ENCODE measurements at regions not wholly inside any gene's neighbourhood (a gene's known extent, or its start where the extent isn't known, plus 50 kb on each side); places are given as distances from the start of the nearest gene placed in this dataset.

GRCh38 chr5:88483964-88484672 is 215.5 kb upstream of the TMEM161B start:
- H2AK9ac ChIP-seq (replicated peaks; ENCODE audit: low read depth, low read length, poor library complexity), result no peak overlapping the region
- no peak overlapping the region for H4K8ac ChIP-seq (ENCODE audit: low read depth in 2 of 2, low read length in 2 of 2)
- no peak overlapping the region for H3K27ac ChIP-seq (ENCODE audit: insufficient read depth, low read length)
- H4K91ac ChIP-seq (ENCODE audit: insufficient read depth, low read depth, low read length), result no peak overlapping the region
- BruUV-seq (replicated peaks), result no TSS peak
- no peaks in the 10 kb centered on the region for H3K27me3 ChIP-seq (ENCODE audit: control insufficient read depth, insufficient read depth, low read length)
- H3K79me1 ChIP-seq (ENCODE audit: low read depth in 1 of 2, low read length in 2 of 2), result no peaks in the 10 kb centered on the region
- H2BK120ac ChIP-seq (ENCODE audit: low read depth, low read length), result no peak overlapping the region
- dilution Hi-C loops (cut with HindIII; ENCODE audit: low sequenced_read_pairs, unreplicated experiment) (no loop called here), intact Hi-C loops (cut with micrococcal nuclease) (no loop called here), in situ Hi-C loops (cut with MboI; ENCODE audit: low sequenced_read_pairs) (no loop called here)
- H4K20me1 ChIP-seq (ENCODE audit: insufficient read depth, low read length), result no peaks in the 10 kb centered on the region
- H3K18ac ChIP-seq (ENCODE audit: low read depth, low read length), result no peak overlapping the region
- no peak overlapping the region for H2BK5ac ChIP-seq (ENCODE audit: low read depth, low read length, poor library complexity, severe bottlenecking)
- no peak for DNase-seq
- no peaks in the 10 kb centered on the region for H3K36me3 ChIP-seq (ENCODE audit: control insufficient read depth, insufficient read depth, low read length)
- no peak overlapping the region for H2BK20ac ChIP-seq (ENCODE audit: low read depth, low read length)
- no peaks in the 10 kb centered on the region for H3K4me1 ChIP-seq (ENCODE audit: control insufficient read depth, insufficient read depth, low read length)
- ATAC-seq (ENCODE audit: low read depth), result no peak
- no CpG with 5 or more reads among the region's 10 CpGs for WGBS, 2 experiments (ENCODE audit: extremely low coverage in 2 of 2, insufficient read length in 1 of 2)
- H3K4me3 ChIP-seq (ENCODE audit: insufficient read depth, low read depth, low read length), result no peak overlapping the region
- no peak overlapping the region for H3K4me2 ChIP-seq (ENCODE audit: low read depth, low read length)
- CTCF ChIA-PET, result no interaction called here
- TF ChIP-seq MAZ (IDR thresholded peaks at IDR 0.05; ENCODE audit: borderline replicate concordance, low read depth, low read length) (no peak), NFE2L2 (IDR thresholded peaks at IDR 0.05; ENCODE audit: low read depth, low read length) (no peak), RCOR1 (IDR thresholded peaks at IDR 0.05; ENCODE audit: insufficient replicate concordance, low read length) (no peak)
- no peak overlapping the region for H3K23ac ChIP-seq (ENCODE audit: low read depth, low read length)
- no peak overlapping the region for H3K56ac ChIP-seq (ENCODE audit: extremely low read depth, insufficient read depth, low read length)
- H3K9me1 ChIP-seq (ENCODE audit: insufficient read depth, low read length), result no peaks in the 10 kb centered on the region
- no peak overlapping the region for H3K4ac ChIP-seq (ENCODE audit: low read depth, low read length)
- POLR2A ChIA-PET (ENCODE audit: unreplicated experiment), result no interaction called here
- H3K9ac ChIP-seq (ENCODE audit: low read depth, low read length), result no peak overlapping the region
- no peak overlapping the region for H3K14ac ChIP-seq (replicated peaks; ENCODE audit: low read depth, low read length)
- no peak overlapping the region for H2AFZ ChIP-seq (replicated peaks; ENCODE audit: low read length, poor library complexity)
- no peak overlapping the region for H4K5ac ChIP-seq (ENCODE audit: low read depth, low read length)
- H2BK15ac ChIP-seq (ENCODE audit: low read depth, low read length), result no peak overlapping the region
- no peaks in the 10 kb centered on the region for H3K9me3 ChIP-seq (ENCODE audit: control insufficient read depth, insufficient read depth, low read length)
- H2AK5ac ChIP-seq (ENCODE audit: low read depth, low read length), result no peak overlapping the region

All from IMR-90 (cell line).